ENCODE measurements at regions not wholly inside any gene's neighbourhood (a gene's known extent, or its start where the extent isn't known, plus 50 kb on each side); places are given as distances from the start of the nearest gene placed in this dataset.

- Histone ChIP-seq H4K8ac (replicated peaks; ENCODE audit: insufficient read length, low read depth, low read length) (no peak overlapping the region), H3K4ac (ENCODE audit: low read depth, low read length) (no peak overlapping the region), H3K79me2 (ENCODE audit: insufficient read depth, low read length) (no peaks in the 10 kb centered on the region), H3K27me3 (ENCODE audit: insufficient read depth, low read length) (no peaks in the 10 kb centered on the region), H3K4me1 (ENCODE audit: insufficient read depth, low read length) (peaks cover 5% of the 10 kb centered on the region; the same call in 1 of the 2 replicates), H2BK120ac (ENCODE audit: low read depth, low read length, poor library complexity, severe bottlenecking) (no peak overlapping the region), H3K27ac (ENCODE audit: insufficient read length, low read depth, low read length) (no peak overlapping the region), H4K91ac (ENCODE audit: insufficient read length, low read depth, low read length) (no peak overlapping the region), H3K18ac (ENCODE audit: insufficient read length, low read depth, low read length) (no peak overlapping the region), H2BK15ac (ENCODE audit: low read depth, low read length) (no peak overlapping the region), H2BK20ac (ENCODE audit: low read depth, low read length, poor library complexity, severe bottlenecking) (no peak overlapping the region), H3K4me2 (ENCODE audit: insufficient read depth, insufficient read length, low read length) (no peak overlapping the region), H3K23me2 (ENCODE audit: insufficient read length, low read depth, low read length, poor library complexity, severe bottlenecking) (peaks cover 10% of the 10 kb centered on the region), H3K9me3 (ENCODE audit: control insufficient read depth, low read depth, low read length) (no peaks in the 10 kb centered on the region), H3K14ac (ENCODE audit: insufficient read depth, low read length) (no peak overlapping the region), H2BK12ac (ENCODE audit: insufficient read length, low read depth, low read length) (no peak overlapping the region), H2AFZ (ENCODE audit: low read length) (no peak overlapping the region), H2AK5ac (ENCODE audit: insufficient read length, low read length) (no peak overlapping the region), H4K20me1 (ENCODE audit: control insufficient read depth, insufficient read depth, insufficient read length) (no peaks in the 10 kb centered on the region), H3K9ac (ENCODE audit: extremely low read depth, insufficient read length, low read length) (no peak overlapping the region), H2BK5ac (ENCODE audit: insufficient read length, low read length) (no peak overlapping the region), H3K56ac (ENCODE audit: insufficient read length, low read depth, low read length) (no peak overlapping the region), H4K5ac (ENCODE audit: insufficient read length, low read depth, low read length) (no peak overlapping the region), H3K23ac (ENCODE audit: insufficient read length, low read depth, low read length) (no peak overlapping the region), H3T11ph (ENCODE audit: low read length) (no peak overlapping the region), H3K79me1 (ENCODE audit: insufficient read depth, low read depth, low read length, poor library complexity, severe bottlenecking) (no peaks in the 10 kb centered on the region)
- Mint-ChIP-seq H3K27me3 (ENCODE audit: low read depth) (peaks cover 20% of the 10 kb centered on the region), H3K9me3 (no peaks in the 10 kb centered on the region), H3K4me3 (no peak overlapping the region), H3K27ac (no peak overlapping the region), H3K36me3 (ENCODE audit: insufficient read depth in 1 of 3, low read depth in 3 of 3) (no peaks in the 10 kb centered on the region; a peak in 1 of 7 replicates), H3K4me1 (peaks cover 24 to 34% of the 10 kb centered on the region in 2 experiments)
- no peak for DNase-seq
- TF ChIP-seq CTCF (conservative IDR thresholded peaks at IDR 0.05): no peak
- WGBS (ENCODE audit: extremely low coverage, insufficient read length, low lambda C conversion rate): no CpG with 5 or more reads among the region's 4 CpGs
Observed at GRCh38 chr9:21556581-21557427, 74.7 kb upstream of the IFNE start.

Measured in H9 (cell line).